Smooth muscle cell (in vitro differentiated cells): ENCODE measurements at regions not wholly inside any gene's neighbourhood (a gene's known extent, or its start where the extent isn't known, plus 50 kb on each side); places are given as distances from the start of the nearest gene placed in this dataset.
"Not testable (repeated sequence)": the region's sequence is repeated elsewhere in the genome, so short reads cannot be mapped to it uniquely, and the experiment has no call there.

Experiments
- DNase-seq: peaks from one replicate; lab custom pipeline; 2025; ENCODE audit not compliant: unreplicated experiment; lab: John Stamatoyannopoulos, UW
- H2AFZ ChIP-seq: fragments of 200-600 bp; sonication (generic); 2 replicates; pipeline ENCODE4 v1.6.0; 2016; ENCODE audit warnings: antibody characterized with exemption, low read depth, mild to moderate bottlenecking
- H3F3A ChIP-seq: fragments of 200-600 bp; sonication (generic); 2 replicates; pipeline ENCODE4 v1.6.0; 2017; ENCODE audit warnings: antibody characterized with exemption, low read depth
- H3K27ac ChIP-seq: fragments of 200-600 bp; sonication (generic); 2 replicates; pipeline ENCODE4 v1.5.1; 2016; ENCODE audit warnings: low read depth, mild to moderate bottlenecking
- H3K27me3 ChIP-seq: fragments of 200-600 bp; sonication (generic); 2 replicates; pipeline ENCODE4 v1.6.1; 2016; ENCODE audit warnings: low read depth, mild to moderate bottlenecking
- H3K36me3 ChIP-seq: fragments of 200-600 bp; sonication (generic); 2 replicates; pipeline ENCODE4 v1.5.1; 2016; ENCODE audit warnings: low read depth
- H3K4me1 ChIP-seq: fragments of 200-600 bp; sonication (generic); 2 replicates; pipeline ENCODE4 v1.5.1; 2016; ENCODE audit warnings: low read depth
- H3K4me2 ChIP-seq: fragments of 200-600 bp; sonication (generic); 2 replicates; pipeline ENCODE4 v1.6.0; 2016; ENCODE audit warnings: mild to moderate bottlenecking
- H3K4me3 ChIP-seq: fragments of 200-600 bp; sonication (generic); 2 replicates; pipeline ENCODE4 v1.5.1; 2016; ENCODE audit warnings: mild to moderate bottlenecking
- H3K79me2 ChIP-seq: fragments of 200-600 bp; sonication (generic); 2 replicates; pipeline ENCODE4 v1.6.0; 2016; ENCODE audit warnings: low read depth, mild to moderate bottlenecking
- H3K9ac ChIP-seq: fragments of 200-600 bp; sonication (generic); 2 replicates; pipeline ENCODE4 v1.6.0; 2016; ENCODE audit warnings: low read depth
- H3K9me3 ChIP-seq: fragments of 200-600 bp; sonication (generic); replicated peaks from 2 replicates; pipeline ENCODE4 v1.5.1; 2016; ENCODE audit warnings: low read depth
- H4K20me1 ChIP-seq: fragments of 200-600 bp; sonication (generic); 2 replicates; pipeline ENCODE4 v1.6.0; 2016; ENCODE audit warnings: low read depth
- WGBS: methylation state at CpG from one replicate; pipeline ENCODE4 v1.1.7; 2016; ENCODE audit warnings: low lambda C conversion rate; 5-methylcytosine and 5-hydroxymethylcytosine counted together
- TF ChIP-seq, protein P1 (sequence below): fragments of 200-600 bp; sonication (generic); IDR thresholded peaks from 2 replicates; pipeline ENCODE4 v1.5.1; 2017; ENCODE audit warnings: borderline replicate concordance, mild to moderate bottlenecking, antibody characterized with exemption; ENCODE audit not compliant: insufficient read depth, poor library complexity, severe bottlenecking

DNA sequence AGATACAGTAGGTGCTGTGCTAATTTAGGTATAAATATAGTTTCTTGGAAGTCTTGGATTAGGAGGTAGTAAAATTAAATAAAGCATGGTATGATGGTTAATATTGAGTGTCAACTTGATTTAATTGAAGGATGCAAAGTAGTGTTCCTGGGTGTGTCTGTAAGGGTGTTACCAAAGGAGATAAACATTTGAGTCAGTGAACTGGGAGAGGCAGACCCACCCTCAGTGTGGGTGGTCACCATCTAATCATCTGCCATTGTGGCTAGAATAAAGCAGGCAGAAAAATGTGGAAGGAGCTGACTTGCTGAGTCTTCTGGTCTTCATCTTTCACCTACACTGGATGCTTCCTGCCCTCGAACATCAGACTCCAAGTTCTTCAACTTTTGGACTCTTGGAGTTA lies 153.7 kb upstream of the GK2 start:
- no peaks in the 10 kb centered on the region for H3F3A ChIP-seq
- WGBS: 80% methylated on average over 1 of the region's 1 CpG
- H4K20me1 ChIP-seq: no peaks in the 10 kb centered on the region
- H3K9ac ChIP-seq: no peak overlapping the region
- no peaks in the 10 kb centered on the region for H3K79me2 ChIP-seq
- H3K4me3 ChIP-seq: no peak overlapping the region
- H3K27me3 ChIP-seq: no peaks in the 10 kb centered on the region
- no peak overlapping the region for H3K27ac ChIP-seq
- H3K9me3 ChIP-seq: no peaks in the 10 kb centered on the region
- TF ChIP-seq, protein P1, sequence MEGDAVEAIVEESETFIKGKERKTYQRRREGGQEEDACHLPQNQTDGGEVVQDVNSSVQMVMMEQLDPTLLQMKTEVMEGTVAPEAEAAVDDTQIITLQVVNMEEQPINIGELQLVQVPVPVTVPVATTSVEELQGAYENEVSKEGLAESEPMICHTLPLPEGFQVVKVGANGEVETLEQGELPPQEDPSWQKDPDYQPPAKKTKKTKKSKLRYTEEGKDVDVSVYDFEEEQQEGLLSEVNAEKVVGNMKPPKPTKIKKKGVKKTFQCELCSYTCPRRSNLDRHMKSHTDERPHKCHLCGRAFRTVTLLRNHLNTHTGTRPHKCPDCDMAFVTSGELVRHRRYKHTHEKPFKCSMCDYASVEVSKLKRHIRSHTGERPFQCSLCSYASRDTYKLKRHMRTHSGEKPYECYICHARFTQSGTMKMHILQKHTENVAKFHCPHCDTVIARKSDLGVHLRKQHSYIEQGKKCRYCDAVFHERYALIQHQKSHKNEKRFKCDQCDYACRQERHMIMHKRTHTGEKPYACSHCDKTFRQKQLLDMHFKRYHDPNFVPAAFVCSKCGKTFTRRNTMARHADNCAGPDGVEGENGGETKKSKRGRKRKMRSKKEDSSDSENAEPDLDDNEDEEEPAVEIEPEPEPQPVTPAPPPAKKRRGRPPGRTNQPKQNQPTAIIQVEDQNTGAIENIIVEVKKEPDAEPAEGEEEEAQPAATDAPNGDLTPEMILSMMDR: no peak
- no peak overlapping the region for H2AFZ ChIP-seq
- H3K4me1 ChIP-seq: no peaks in the 10 kb centered on the region
- no peaks in the 10 kb centered on the region for H3K36me3 ChIP-seq
- no peak for DNase-seq
- H3K4me2 ChIP-seq: no peak overlapping the region

DNA sequence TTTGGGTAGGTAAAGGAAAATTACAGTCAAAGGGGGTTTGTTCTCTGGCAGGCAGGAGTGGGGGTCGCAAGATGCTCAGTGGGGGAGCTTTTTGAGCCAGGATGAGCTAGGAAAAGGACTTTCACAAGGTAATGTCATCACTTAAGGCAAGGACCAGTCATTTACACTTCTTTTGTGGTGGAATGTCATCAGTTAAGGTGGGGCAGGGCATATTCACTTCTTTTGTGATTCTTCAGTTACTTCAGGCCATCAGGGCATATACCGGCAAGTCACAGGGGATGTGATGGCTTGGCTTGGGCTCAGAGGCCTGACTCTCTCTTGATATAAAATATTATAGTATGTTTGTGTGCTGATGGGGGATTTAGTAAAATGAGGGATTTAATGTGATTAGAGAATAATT lies 151.4 kb upstream of the GK2 start:
- H3K79me2 ChIP-seq, H3K27me3 ChIP-seq, H4K20me1 ChIP-seq, H3K36me3 ChIP-seq, H3K4me2 ChIP-seq, DNase-seq, H3K9me3 ChIP-seq, H3K27ac ChIP-seq, H3F3A ChIP-seq, H3K9ac ChIP-seq, H3K4me1 ChIP-seq, H3K4me3 ChIP-seq, H2AFZ ChIP-seq: not testable (repeated sequence)
- 67% methylated on average over 2 of the region's 2 CpGs for WGBS

DNA sequence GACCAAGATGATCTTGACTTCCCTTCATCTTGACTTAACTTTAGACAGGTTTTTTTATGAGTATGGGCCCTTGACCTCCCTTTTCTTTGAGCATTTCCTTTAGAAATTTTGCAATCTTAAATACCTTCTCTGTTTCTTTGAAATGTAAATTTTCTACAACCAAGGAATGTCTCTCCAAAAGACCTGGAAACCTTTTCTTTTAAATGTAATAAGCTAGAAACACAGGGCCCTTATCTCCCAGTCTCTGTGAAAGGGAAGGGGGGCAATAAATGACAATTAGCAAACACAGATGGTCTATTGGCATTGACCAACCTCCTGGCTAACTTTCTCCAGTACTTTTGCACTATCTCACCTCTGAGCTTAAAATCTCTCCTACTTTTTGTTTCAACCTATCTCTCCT lies 144.3 kb upstream of the GK2 start:
- Histone ChIP-seq H3K4me1 (no peaks in the 10 kb centered on the region), H3K79me2 (no peaks in the 10 kb centered on the region), H3K9me3 (no peaks in the 10 kb centered on the region), H3K36me3 (no peaks in the 10 kb centered on the region), H3K4me3 (no peak overlapping the region), H4K20me1 (no peaks in the 10 kb centered on the region), H3K9ac (no peak overlapping the region), H3K27ac (no peak overlapping the region), H3F3A (no peaks in the 10 kb centered on the region), H2AFZ (no peak overlapping the region), H3K27me3 (no peaks in the 10 kb centered on the region), H3K4me2 (no peak overlapping the region)
- no peak for DNase-seq
- TF ChIP-seq, protein P1: no peak

DNA sequence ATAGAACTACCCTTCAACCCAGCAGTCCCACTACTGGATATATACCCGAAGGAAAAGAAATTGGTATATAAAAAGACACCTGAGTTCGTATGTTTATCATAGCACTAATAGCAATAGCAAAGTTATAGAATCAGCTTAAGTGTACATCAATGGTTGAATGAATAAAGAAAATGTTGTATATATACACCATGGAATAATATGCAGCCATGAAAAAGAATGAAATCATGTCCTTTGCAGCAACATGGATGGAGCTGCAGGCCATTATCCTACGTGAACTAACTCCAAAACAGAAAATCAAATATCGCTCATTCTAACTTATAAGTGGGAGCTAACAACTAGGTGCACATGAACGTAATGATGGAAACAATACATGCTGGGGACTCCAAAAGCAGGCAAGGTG lies 143.5 kb upstream of the GK2 start:
- Histone ChIP-seq H3K4me3 (no peak overlapping the region), H3K27me3 (no peaks in the 10 kb centered on the region), H2AFZ (no peak overlapping the region), H3K36me3 (no peaks in the 10 kb centered on the region), H3K4me2 (no peak overlapping the region), H4K20me1 (no peaks in the 10 kb centered on the region), H3K4me1 (no peaks in the 10 kb centered on the region), H3K9ac (no peak overlapping the region), H3K27ac (no peak overlapping the region), H3K79me2 (no peaks in the 10 kb centered on the region), H3F3A (no peaks in the 10 kb centered on the region), H3K9me3 (no peaks in the 10 kb centered on the region)
- TF ChIP-seq, protein P1: no peak
- WGBS: 78% methylated on average over 5 of the region's 5 CpGs
- DNase-seq: no peak
